ENCODE measurements at regions not wholly inside any gene's neighbourhood (a gene's known extent, or its start where the extent isn't known, plus 50 kb on each side); places are given as distances from the start of the nearest gene placed in this dataset.

DNA sequence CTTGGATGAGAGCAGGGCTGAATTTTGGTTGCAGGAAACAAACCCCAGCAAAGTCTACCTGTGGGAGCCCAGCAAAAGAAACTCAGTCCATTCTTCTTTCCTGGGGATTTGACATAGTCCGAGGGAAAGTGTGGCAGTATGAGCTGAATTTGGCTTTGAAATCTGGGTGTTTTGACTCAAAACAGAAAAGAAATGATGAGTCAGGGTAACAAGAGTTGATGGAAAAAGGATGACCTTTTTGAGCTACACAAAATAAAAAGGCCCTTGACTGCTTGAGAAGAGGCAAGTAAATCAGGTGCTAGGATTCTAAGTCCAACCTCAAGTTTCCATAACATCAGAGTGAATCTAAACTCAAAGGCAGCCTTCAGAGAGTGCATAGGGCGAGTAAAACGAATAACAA, 163.3 kb upstream of the BMP2 start:
- H3K36me3 ChIP-seq (ENCODE audit: control insufficient read depth, low read length): no peaks in the 10 kb centered on the region
- H3F3A ChIP-seq (ENCODE audit: control insufficient read depth, insufficient read depth): no peaks in the 10 kb centered on the region
- H3K79me2 ChIP-seq (ENCODE audit: control insufficient read depth, low read length): no peaks in the 10 kb centered on the region
- H3K4me3 ChIP-seq (ENCODE audit: low read length): no peak overlapping the region
- no peaks in the 10 kb centered on the region for H3K9me2 ChIP-seq (replicated peaks; ENCODE audit: control insufficient read depth, low read length)
- H4K20me1 ChIP-seq (ENCODE audit: control insufficient read depth, insufficient read depth, low read depth, low read length): no peaks in the 10 kb centered on the region
- peaks cover 6% of the 10 kb centered on the region for H3K27me3 ChIP-seq (ENCODE audit: control insufficient read depth, low read length)
- H3K4me2 ChIP-seq (ENCODE audit: low read length): no peak overlapping the region
- no peaks in the 10 kb centered on the region for H3K4me1 ChIP-seq (ENCODE audit: control insufficient read depth, low read length)
- no peaks in the 10 kb centered on the region for H3K9me3 ChIP-seq (ENCODE audit: control insufficient read depth, insufficient read depth, low read length)
- TF ChIP-seq, protein P1, sequence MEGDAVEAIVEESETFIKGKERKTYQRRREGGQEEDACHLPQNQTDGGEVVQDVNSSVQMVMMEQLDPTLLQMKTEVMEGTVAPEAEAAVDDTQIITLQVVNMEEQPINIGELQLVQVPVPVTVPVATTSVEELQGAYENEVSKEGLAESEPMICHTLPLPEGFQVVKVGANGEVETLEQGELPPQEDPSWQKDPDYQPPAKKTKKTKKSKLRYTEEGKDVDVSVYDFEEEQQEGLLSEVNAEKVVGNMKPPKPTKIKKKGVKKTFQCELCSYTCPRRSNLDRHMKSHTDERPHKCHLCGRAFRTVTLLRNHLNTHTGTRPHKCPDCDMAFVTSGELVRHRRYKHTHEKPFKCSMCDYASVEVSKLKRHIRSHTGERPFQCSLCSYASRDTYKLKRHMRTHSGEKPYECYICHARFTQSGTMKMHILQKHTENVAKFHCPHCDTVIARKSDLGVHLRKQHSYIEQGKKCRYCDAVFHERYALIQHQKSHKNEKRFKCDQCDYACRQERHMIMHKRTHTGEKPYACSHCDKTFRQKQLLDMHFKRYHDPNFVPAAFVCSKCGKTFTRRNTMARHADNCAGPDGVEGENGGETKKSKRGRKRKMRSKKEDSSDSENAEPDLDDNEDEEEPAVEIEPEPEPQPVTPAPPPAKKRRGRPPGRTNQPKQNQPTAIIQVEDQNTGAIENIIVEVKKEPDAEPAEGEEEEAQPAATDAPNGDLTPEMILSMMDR (IDR thresholded peaks at IDR 0.05; ENCODE audit: low read depth, low read length, poor library complexity, severe bottlenecking): no peak
- no peak for TF ChIP-seq EZH2phosphoT487 (IDR thresholded peaks at IDR 0.05; ENCODE audit: borderline replicate concordance, low read length)
- no peak overlapping the region for H3K27ac ChIP-seq (ENCODE audit: low read depth, low read length)

DNA sequence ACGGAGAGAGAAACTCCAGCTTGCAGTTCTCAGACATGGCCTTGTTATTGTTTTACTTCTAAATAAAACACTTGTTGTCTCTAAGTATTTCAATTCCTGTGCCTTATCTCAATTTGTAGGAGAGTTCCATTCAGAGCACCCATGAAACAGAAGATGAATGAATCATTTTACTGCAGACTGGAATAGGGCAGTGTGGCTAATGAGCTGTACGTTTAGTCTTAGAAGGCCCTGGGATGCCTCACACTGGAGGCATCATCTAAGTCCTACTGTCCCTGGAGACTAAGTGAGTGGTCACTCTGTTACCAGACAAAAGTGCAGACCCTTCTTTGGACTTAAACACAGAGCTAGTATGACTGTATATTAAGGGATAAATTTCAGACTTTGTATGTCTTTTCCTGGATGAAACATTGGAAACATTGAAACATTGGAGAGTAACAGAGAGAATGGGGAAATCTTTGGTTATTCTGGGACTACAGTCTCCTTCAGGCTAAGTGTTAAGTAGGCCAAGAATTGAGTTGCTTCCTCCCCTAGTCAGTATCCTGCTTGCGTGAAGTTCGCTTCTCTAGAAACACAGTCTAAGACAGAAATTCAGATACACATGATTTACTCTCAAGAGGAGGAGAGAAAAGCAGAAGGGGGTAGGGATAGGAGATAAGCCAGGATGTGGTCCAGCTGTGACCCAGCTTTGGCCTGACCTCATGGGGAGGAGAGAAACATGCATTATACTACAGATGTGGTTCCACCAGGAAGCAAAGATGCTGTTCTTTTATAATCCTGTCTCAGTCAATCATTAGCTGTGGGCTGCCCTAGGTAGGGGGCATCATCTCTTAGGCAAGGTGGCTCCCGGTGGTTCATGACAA, 167.4 kb upstream of the BMP2 start:
- Histone ChIP-seq H3K4me1 (ENCODE audit: control insufficient read depth, low read length) (no peaks in the 10 kb centered on the region), H3K27ac (ENCODE audit: low read depth, low read length) (no peak overlapping the region), H3K4me3 (ENCODE audit: low read length) (no peak overlapping the region), H3K27me3 (ENCODE audit: control insufficient read depth, low read length) (peaks cover 6% of the 10 kb centered on the region), H3K9me2 (replicated peaks; ENCODE audit: control insufficient read depth, low read length) (no peaks in the 10 kb centered on the region), H3K9me3 (ENCODE audit: control insufficient read depth, insufficient read depth, low read length) (no peaks in the 10 kb centered on the region), H3F3A (ENCODE audit: control insufficient read depth, insufficient read depth) (no peaks in the 10 kb centered on the region), H3K79me2 (ENCODE audit: control insufficient read depth, low read length) (no peaks in the 10 kb centered on the region), H4K20me1 (ENCODE audit: control insufficient read depth, insufficient read depth, low read depth, low read length) (no peaks in the 10 kb centered on the region), H3K4me2 (ENCODE audit: low read length) (no peak overlapping the region), H3K36me3 (ENCODE audit: control insufficient read depth, low read length) (no peaks in the 10 kb centered on the region)
- TF ChIP-seq, protein P1 (IDR thresholded peaks at IDR 0.05; ENCODE audit: low read depth, low read length, poor library complexity, severe bottlenecking): no peak
- TF ChIP-seq EZH2phosphoT487 (IDR thresholded peaks at IDR 0.05; ENCODE audit: borderline replicate concordance, low read length): no peak

DNA sequence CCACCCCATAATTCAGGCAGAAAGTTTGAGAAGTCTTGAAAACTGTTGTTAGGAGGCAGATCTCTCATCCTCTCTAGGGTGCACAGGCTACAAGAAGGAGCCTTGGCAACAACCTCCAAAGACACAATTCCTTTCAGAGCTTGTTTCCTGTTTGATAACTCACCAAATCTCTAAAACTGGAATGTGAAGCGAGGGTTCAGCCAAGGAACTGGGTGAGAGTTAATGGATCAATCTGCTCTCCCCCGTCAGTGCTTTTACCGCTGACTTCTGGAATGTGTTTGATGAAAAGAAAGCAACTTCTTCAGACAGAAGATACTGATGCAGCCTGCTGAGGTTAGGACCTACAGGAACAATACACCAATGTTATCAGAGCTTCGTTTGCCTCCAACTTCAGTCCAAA, 171.8 kb upstream of the BMP2 start:
- no peaks in the 10 kb centered on the region for H3K9me3 ChIP-seq (ENCODE audit: control insufficient read depth, insufficient read depth, low read length)
- H3K27ac ChIP-seq (ENCODE audit: low read depth, low read length): no peak overlapping the region
- no peaks in the 10 kb centered on the region for H3K36me3 ChIP-seq (ENCODE audit: control insufficient read depth, low read length)
- no peaks in the 10 kb centered on the region for H3K79me2 ChIP-seq (ENCODE audit: control insufficient read depth, low read length)
- no peaks in the 10 kb centered on the region for H3K4me1 ChIP-seq (ENCODE audit: control insufficient read depth, low read length)
- H3K9me2 ChIP-seq (replicated peaks; ENCODE audit: control insufficient read depth, low read length): no peaks in the 10 kb centered on the region
- no peak overlapping the region for H3K4me3 ChIP-seq (ENCODE audit: low read length)
- H3K4me2 ChIP-seq (ENCODE audit: low read length): no peak overlapping the region
- no peaks in the 10 kb centered on the region for H3F3A ChIP-seq (ENCODE audit: control insufficient read depth, insufficient read depth)
- no peaks in the 10 kb centered on the region for H3K27me3 ChIP-seq (ENCODE audit: control insufficient read depth, low read length)
- H4K20me1 ChIP-seq (ENCODE audit: control insufficient read depth, insufficient read depth, low read depth, low read length): no peaks in the 10 kb centered on the region
- no peak for TF ChIP-seq EZH2phosphoT487 (IDR thresholded peaks at IDR 0.05; ENCODE audit: borderline replicate concordance, low read length)
- TF ChIP-seq, protein P1 (IDR thresholded peaks at IDR 0.05; ENCODE audit: low read depth, low read length, poor library complexity, severe bottlenecking): no peak
